K562 (cell line): ENCODE measurements at regions not wholly inside any gene's neighbourhood (a gene's known extent, or its start where the extent isn't known, plus 50 kb on each side); places are given as distances from the start of the nearest gene placed in this dataset.

ENCODE experiments used
- ATAC-seq: fragments of 200-7000 bp; cut with Tn5 transposase; 3 replicates; pipeline ENCODE4 v1.9.1; 2020; ENCODE audit warnings: moderate library complexity
- BruUV-seq: library from RNA; stranded (reverse); fragments of 400-500 nt; replicated peaks from 2 replicates; lab custom pipeline; 2021; lab: Mats Ljungman, UMichigan
- CTCF ChIA-PET: fragments of 300-600 bp; formaldehyde crosslinking; extraction: SDS; loops from one replicate; lab custom pipeline; 2021; ENCODE audit warnings: low intra/inter-chr PET ratio; lab: Yijun Ruan, JAX
- POLR2A ChIA-PET: fragments of 300-600, 350-650 bp; sonication (Branson Sonifier 250); formaldehyde crosslinking; extraction: SDS; loops from one replicate; lab custom pipeline; 2021; ENCODE audit warnings: antibody characterized with exemption, inconsistent platforms; lab: Yijun Ruan, JAX
- DNase-seq, 4 experiments: peaks; one replicate each; pipeline versions ENCODE4 v3.0.0 to v3.0.0-alpha.2; 2011 to 2018; ENCODE audit warnings: low spot score in 3 of 4, mixed read lengths in 3 of 4; ENCODE audit errors: extremely low read depth in 1 of 4
- FAIRE-seq: peaks from 2 replicates; lab custom pipeline; 2011; peaks lifted over from hg19 to GRCh38; lab: Jason Lieb, UNC
- H2AFZ ChIP-seq: 2 replicates; pipeline ENCODE4 v1.6.0; 2011; ENCODE audit warnings: low read depth, low read length, control low read depth, inconsistent platforms
- H3K27ac ChIP-seq: fragments of 200-600 bp; 3 replicates; pipeline ENCODE4 v1.8.0; 2011; ENCODE audit warnings: low read depth, mild to moderate bottlenecking, control low read depth, inconsistent platforms, low read length, moderate library complexity, mixed read lengths; ENCODE audit errors: extremely low read depth
- H3K27me3 ChIP-seq, 2 experiments: fragments of 300-600 bp in 1 of 2; 2 replicates in 1 of 2; 3 replicates in 1 of 2; pipeline versions ENCODE4 v1.6.0 to v1.8.0; 2011; ENCODE audit warnings: inconsistent platforms in 2 of 2, low read length in 2 of 2, mild to moderate bottlenecking in 1 of 2, mixed read lengths in 1 of 2, moderate library complexity in 1 of 2; ENCODE audit not compliant: control insufficient read depth in 2 of 2, insufficient read depth in 2 of 2
- H3K36me3 ChIP-seq: fragments of 300-600 bp; 3 replicates; pipeline ENCODE4 v1.8.0; 2011; ENCODE audit warnings: mild to moderate bottlenecking, low read length, inconsistent platforms; ENCODE audit not compliant: control insufficient read depth, insufficient read depth
- H3K4me1 ChIP-seq, 2 experiments: fragments of 200-600 bp in 1 of 2; replicated peaks in 1 of 2; 2 replicates in 1 of 2; 3 replicates in 1 of 2; pipeline versions ENCODE4 v1.5.1 to v1.8.0; 2011; ENCODE audit warnings: inconsistent platforms in 2 of 2, low read length in 2 of 2, mild to moderate bottlenecking in 1 of 2, mixed read lengths in 1 of 2, moderate library complexity in 1 of 2; ENCODE audit not compliant: control insufficient read depth in 2 of 2, insufficient read depth in 2 of 2
- H3K4me2 ChIP-seq: 2 replicates; pipeline ENCODE4 v1.6.1; 2011; ENCODE audit warnings: low read length, control low read depth, inconsistent platforms, mixed read lengths; ENCODE audit not compliant: insufficient read depth
- H3K4me3 ChIP-seq: fragments of 200-600 bp; sonication (generic), shearing (Covaris generic); 2 replicates; pipeline ENCODE4 v1.5.1; 2016; ENCODE audit warnings: control low read depth, inconsistent platforms
- H3K79me2 ChIP-seq: fragments of 200-600 bp; 3 replicates; pipeline ENCODE4 v1.8.0; 2011; ENCODE audit warnings: low read length, inconsistent platforms; ENCODE audit not compliant: control insufficient read depth, insufficient read depth
- H3K9ac ChIP-seq, 2 experiments: 2 replicates each; pipeline versions ENCODE4 v1.6.0 to v1.6.1; 2011; ENCODE audit warnings: low read depth in 2 of 2, low read length in 2 of 2, control low read depth in 1 of 2, inconsistent platforms in 1 of 2, mild to moderate bottlenecking in 1 of 2, mixed read lengths in 1 of 2; ENCODE audit not compliant: insufficient read depth in 1 of 2
- H3K9me1 ChIP-seq: one replicate; pipeline ENCODE4 v1.6.0; 2011; ENCODE audit warnings: inconsistent platforms, mild to moderate bottlenecking, low read length, moderate library complexity; ENCODE audit not compliant: control insufficient read depth, insufficient read depth
- H3K9me3 ChIP-seq: replicated peaks from 2 replicates; pipeline ENCODE4 v1.5.1; 2011; ENCODE audit warnings: low read depth, low read length, inconsistent platforms; ENCODE audit not compliant: control insufficient read depth, insufficient read depth
- H4K20me1 ChIP-seq: replicated peaks from 2 replicates; pipeline ENCODE4 v1.6.1; 2011; ENCODE audit warnings: low read length, inconsistent platforms, mixed read lengths; ENCODE audit not compliant: control insufficient read depth, insufficient read depth
- KLF10 ChIP-seq: fragments of 250-450 bp; sonication (Bioruptor Pico); IDR thresholded peaks from 2 replicates; pipeline ENCODE4 v1.6.1; 2021; ENCODE audit warnings: matching md5 sums
- NFE2 ChIP-seq: IDR thresholded peaks from 2 replicates; pipeline ENCODE4 v1.6.1; 2014; ENCODE audit warnings: antibody characterized with exemption, low read depth
- ZC3H8 ChIP-seq: fragments of 450-650 bp; IDR thresholded peaks from 2 replicates; pipeline ENCODE4 v1.6.1; 2017
- ZFP1 ChIP-seq: fragments of 450-650 bp; formaldehyde crosslinking; IDR thresholded peaks from 2 replicates; pipeline ENCODE4 v1.4.0; 2020; ENCODE audit warnings: mild to moderate bottlenecking, mixed read lengths
- ZNF586 ChIP-seq: fragments of 450-650 bp; formaldehyde crosslinking; conservative IDR thresholded peaks from 2 replicates; pipeline ENCODE4 v1.4.0; 2020; ENCODE audit warnings: mild to moderate bottlenecking, moderate library complexity
- in situ Hi-C: fragments of 300-500 bp; cut with MboI; formaldehyde crosslinking; loops from 4 replicates; pipeline ENCODE4 v1.15.0; 2018; ENCODE audit warnings: inconsistent platforms, mixed read lengths
- intact Hi-C: fragments of 100-400 bp; cut with micrococcal nuclease; formaldehyde crosslinking; loops from 2 replicates; pipeline ENCODE4 v1.14.2; 2022
- TF ChIP-seq, protein P1 (sequence below): fragments of 450-650 bp; IDR thresholded peaks from 2 replicates; pipeline ENCODE4 v1.6.1; 2016; ENCODE audit warnings: mild to moderate bottlenecking, moderate library complexity

DNA sequence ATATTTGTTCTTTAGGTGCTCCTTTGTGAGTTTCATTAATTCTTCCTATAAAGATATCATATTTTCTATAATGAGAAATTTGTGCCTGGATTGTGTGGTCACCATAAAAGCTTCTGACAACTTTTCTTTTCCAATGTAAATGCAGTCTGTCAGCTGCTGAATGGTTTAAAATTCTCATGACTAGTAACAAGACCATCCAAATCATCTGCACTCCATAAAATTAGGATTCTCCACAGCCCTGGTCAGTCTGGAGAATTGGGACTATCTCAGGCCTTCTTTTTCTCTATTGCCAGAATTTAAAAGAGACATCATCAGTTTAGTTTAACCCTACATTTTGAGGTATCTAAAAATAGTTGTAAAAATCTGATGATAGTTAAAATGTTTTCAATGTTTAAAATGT lies 180.9 kb downstream of the DTWD1 start:
- no TSS peak for BruUV-seq

More for the DNA sequence above, 180.9 kb downstream of the DTWD1 start:
- H3K9ac ChIP-seq = no peak overlapping the region
- no peaks in the 10 kb centered on the region for H3K4me1 ChIP-seq
- POLR2A ChIA-PET = no interaction called here
- intact Hi-C loops (no loop called here), in situ Hi-C loops (no loop called here)
- no peaks in the 10 kb centered on the region for H3K36me3 ChIP-seq
- H3K9me3 ChIP-seq = no peaks in the 10 kb centered on the region
- no peak overlapping the region for H3K4me3 ChIP-seq
- H3K9me1 ChIP-seq = no peaks in the 10 kb centered on the region
- H3K27me3 ChIP-seq = no peaks in the 10 kb centered on the region
- no peak overlapping the region for H2AFZ ChIP-seq
- no peak overlapping the region for H3K4me2 ChIP-seq
- DNase-seq (no peak), ATAC-seq (no peak), FAIRE-seq (no peak)
- CTCF ChIA-PET = no interaction called here
- H3K27ac ChIP-seq = no peak overlapping the region
- TF ChIP-seq ZC3H8 (no peak), NFE2 (no peak), ZFP1 (CRISPR knock-in tag) (no peak), ZNF586 (CRISPR knock-in tag) (no peak), KLF10 (CRISPR knock-in tag) (no peak)
- TF ChIP-seq, protein P1, sequence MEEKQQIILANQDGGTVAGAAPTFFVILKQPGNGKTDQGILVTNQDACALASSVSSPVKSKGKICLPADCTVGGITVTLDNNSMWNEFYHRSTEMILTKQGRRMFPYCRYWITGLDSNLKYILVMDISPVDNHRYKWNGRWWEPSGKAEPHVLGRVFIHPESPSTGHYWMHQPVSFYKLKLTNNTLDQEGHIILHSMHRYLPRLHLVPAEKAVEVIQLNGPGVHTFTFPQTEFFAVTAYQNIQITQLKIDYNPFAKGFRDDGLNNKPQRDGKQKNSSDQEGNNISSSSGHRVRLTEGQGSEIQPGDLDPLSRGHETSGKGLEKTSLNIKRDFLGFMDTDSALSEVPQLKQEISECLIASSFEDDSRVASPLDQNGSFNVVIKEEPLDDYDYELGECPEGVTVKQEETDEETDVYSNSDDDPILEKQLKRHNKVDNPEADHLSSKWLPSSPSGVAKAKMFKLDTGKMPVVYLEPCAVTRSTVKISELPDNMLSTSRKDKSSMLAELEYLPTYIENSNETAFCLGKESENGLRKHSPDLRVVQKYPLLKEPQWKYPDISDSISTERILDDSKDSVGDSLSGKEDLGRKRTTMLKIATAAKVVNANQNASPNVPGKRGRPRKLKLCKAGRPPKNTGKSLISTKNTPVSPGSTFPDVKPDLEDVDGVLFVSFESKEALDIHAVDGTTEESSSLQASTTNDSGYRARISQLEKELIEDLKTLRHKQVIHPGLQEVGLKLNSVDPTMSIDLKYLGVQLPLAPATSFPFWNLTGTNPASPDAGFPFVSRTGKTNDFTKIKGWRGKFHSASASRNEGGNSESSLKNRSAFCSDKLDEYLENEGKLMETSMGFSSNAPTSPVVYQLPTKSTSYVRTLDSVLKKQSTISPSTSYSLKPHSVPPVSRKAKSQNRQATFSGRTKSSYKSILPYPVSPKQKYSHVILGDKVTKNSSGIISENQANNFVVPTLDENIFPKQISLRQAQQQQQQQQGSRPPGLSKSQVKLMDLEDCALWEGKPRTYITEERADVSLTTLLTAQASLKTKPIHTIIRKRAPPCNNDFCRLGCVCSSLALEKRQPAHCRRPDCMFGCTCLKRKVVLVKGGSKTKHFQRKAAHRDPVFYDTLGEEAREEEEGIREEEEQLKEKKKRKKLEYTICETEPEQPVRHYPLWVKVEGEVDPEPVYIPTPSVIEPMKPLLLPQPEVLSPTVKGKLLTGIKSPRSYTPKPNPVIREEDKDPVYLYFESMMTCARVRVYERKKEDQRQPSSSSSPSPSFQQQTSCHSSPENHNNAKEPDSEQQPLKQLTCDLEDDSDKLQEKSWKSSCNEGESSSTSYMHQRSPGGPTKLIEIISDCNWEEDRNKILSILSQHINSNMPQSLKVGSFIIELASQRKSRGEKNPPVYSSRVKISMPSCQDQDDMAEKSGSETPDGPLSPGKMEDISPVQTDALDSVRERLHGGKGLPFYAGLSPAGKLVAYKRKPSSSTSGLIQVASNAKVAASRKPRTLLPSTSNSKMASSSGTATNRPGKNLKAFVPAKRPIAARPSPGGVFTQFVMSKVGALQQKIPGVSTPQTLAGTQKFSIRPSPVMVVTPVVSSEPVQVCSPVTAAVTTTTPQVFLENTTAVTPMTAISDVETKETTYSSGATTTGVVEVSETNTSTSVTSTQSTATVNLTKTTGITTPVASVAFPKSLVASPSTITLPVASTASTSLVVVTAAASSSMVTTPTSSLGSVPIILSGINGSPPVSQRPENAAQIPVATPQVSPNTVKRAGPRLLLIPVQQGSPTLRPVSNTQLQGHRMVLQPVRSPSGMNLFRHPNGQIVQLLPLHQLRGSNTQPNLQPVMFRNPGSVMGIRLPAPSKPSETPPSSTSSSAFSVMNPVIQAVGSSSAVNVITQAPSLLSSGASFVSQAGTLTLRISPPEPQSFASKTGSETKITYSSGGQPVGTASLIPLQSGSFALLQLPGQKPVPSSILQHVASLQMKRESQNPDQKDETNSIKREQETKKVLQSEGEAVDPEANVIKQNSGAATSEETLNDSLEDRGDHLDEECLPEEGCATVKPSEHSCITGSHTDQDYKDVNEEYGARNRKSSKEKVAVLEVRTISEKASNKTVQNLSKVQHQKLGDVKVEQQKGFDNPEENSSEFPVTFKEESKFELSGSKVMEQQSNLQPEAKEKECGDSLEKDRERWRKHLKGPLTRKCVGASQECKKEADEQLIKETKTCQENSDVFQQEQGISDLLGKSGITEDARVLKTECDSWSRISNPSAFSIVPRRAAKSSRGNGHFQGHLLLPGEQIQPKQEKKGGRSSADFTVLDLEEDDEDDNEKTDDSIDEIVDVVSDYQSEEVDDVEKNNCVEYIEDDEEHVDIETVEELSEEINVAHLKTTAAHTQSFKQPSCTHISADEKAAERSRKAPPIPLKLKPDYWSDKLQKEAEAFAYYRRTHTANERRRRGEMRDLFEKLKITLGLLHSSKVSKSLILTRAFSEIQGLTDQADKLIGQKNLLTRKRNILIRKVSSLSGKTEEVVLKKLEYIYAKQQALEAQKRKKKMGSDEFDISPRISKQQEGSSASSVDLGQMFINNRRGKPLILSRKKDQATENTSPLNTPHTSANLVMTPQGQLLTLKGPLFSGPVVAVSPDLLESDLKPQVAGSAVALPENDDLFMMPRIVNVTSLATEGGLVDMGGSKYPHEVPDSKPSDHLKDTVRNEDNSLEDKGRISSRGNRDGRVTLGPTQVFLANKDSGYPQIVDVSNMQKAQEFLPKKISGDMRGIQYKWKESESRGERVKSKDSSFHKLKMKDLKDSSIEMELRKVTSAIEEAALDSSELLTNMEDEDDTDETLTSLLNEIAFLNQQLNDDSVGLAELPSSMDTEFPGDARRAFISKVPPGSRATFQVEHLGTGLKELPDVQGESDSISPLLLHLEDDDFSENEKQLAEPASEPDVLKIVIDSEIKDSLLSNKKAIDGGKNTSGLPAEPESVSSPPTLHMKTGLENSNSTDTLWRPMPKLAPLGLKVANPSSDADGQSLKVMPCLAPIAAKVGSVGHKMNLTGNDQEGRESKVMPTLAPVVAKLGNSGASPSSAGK = no peak
- TF ChIP-seq, all 486 proteins: peak for 0
- no peaks in the 10 kb centered on the region for H3K79me2 ChIP-seq
- no peaks in the 10 kb centered on the region for H4K20me1 ChIP-seq
